ENCODE measurements at regions not wholly inside any gene's neighbourhood (a gene's known extent, or its start where the extent isn't known, plus 50 kb on each side); places are given as distances from the start of the nearest gene placed in this dataset.

- TF ChIP-seq CTCF (IDR thresholded peaks at IDR 0.05; ENCODE audit: low read depth, low read length, poor library complexity, severe bottlenecking), result no peak
- TF ChIP-seq EZH2phosphoT487 (IDR thresholded peaks at IDR 0.05; ENCODE audit: borderline replicate concordance, low read length), result no peak
Observed at GRCh38 chr7:26992670-26993069, 103.1 kb downstream of the HOXA1 start.
